Lung microvascular endothelial cell (primary cell): ENCODE measurements at regions not wholly inside any gene's neighbourhood (a gene's known extent, or its start where the extent isn't known, plus 50 kb on each side); places are given as distances from the start of the nearest gene placed in this dataset.

Experiments
- DNase-seq, 2 donors: peaks; one replicate each; pipeline versions ENCODE4 v3.0.0 to v3.0.0-alpha.2; 2010; ENCODE audit warnings: low read depth in 2 of 2

DNA sequence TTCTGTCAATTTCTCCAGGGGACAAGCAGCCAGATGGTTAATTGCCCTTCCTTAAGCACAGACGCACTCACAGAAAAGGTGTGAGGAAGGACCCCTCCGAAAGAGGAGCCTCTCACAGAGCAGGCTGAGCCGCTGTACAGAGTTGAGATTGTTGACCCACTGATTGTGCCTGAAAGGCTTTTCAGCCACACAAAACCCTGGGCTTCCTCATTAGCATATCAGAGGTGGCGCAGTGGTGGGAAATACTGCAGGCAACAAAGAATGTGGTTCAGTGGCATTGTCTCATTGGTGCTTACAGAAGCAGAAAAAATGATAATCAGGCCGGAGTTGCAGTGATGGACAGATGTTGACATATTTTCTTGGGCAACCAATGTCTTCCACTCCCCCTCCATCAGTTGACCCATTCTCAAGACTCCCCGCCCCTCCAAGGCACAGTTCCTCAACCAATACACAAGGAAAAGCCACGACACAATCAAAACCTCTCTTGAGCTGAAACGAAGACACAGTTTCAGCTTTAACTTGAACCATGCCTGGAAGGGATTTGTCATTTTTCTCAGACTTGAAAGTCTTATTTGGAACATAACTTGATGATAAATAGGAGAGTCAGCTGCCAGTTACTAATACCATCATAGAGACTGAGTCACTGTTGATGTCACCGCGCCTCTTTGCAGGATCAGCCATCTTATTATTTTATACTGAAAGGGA, 53.1 kb downstream of the ATXN3L start:
- peak in 1 of 2 donors; percentile 26 for DNase-seq

GRCh38 chrX:13265549-13266132, 54.2 kb downstream of the ATXN3L start:
- peak in 1 of 2 donors; percentile 73 for DNase-seq

GRCh38 chrX:13265111-13265510, 54.7 kb downstream of the ATXN3L start:
- no peak for DNase-seq

DNA sequence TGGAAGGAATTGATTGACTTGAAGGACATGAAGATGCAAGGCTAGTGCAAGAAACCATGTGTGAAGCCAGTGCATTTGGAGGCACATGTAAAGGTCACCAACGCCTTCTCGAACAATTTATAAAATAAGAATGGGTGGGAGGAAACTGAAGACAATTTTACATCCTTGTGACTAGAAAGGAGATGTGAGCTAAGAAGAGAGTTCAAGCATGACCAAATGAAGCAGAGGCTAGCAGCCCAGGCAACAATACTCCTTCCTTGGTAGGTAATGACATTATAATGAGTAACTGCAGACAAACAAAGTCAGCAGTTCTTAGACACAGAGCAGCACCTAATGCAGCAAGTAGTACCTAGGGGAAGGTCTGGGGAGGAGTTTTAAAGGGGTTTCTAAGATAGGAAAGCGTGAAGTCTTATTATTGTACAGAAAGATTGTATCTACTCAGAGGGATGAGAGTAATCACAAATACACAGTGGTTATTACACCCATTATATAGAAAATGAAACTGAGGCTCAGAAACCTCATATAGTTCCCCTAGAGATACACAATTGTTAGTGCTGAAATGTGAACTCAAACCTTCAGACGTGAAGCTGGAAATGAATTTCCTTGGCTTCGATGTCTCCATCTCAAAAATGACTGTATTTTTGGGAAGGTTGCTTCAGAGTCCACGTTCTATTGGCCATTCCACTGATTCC, 56.1 kb downstream of the ATXN3L start:
- DNase-seq: no peak

DNA sequence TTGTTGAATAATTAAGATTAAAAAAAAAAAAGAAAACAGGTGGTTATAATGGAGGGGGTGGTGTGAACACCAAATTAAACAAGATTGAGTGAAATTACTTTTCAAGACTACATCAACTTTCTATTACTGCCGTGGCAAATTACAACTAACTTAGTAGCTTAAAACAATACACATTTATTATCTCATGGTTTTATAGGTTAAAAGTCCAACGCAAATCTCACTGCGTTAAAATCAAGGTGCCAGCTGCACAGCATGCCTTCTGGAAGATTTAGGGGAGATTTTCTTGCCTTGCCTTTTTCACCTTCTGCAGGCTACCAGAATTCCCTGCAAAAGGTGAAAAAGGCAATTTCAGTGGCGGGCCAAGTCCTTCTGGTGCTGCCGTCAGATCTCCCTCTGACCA, 58.5 kb downstream of the ATXN3L start:
- DNase-seq: no peak

- DNase-seq: no peak
Observed at GRCh38 chrX:13260598-13260997, 59.3 kb downstream of the ATXN3L start.

- DNase-seq: no peak
Observed at GRCh38 chrX:13258725-13259124, 61.1 kb downstream of the ATXN3L start.

- no peak for DNase-seq
Observed at GRCh38 chrX:13258052-13258444, 61.8 kb downstream of the ATXN3L start.

DNA sequence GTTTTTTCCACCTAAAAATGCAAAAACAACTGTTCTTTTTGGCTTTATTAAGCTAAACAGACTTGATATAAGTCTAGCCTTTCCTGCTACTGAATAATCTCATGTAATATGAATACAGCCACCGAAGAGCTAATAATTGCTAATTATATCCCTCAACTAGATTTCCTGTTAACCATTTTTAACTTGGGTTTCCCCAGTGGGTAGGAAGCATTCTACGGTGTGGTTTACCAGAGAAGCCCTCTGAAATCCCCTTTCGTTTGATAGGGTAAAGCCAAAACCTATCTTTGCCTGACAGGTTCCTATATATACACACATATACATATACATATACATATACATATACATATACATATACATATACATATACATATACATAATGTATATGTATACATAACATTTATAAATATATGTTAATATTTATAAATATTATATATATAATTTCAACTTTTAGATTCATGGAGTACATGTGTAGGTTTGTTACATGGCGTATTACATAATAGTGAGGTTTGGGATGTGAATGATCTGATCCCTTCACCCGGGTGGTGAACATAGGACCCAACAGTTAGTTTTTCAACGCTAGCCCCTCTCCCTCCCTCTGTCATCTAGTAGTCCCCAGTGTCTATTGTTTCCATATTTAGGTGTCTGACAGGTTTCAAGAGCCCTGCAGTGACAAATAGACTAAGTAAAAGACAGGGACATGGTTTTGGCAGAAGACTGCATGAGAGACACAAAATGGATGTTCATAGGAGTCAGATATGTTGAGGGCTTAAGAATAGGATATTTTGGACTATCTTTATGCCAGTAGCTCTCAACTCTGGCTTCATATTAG, 62.4 kb downstream of the ATXN3L start:
- DNase-seq: no peak

GRCh38 chrX:13256603-13257002, 63.2 kb downstream of the ATXN3L start:
- no peak for DNase-seq

DNA sequence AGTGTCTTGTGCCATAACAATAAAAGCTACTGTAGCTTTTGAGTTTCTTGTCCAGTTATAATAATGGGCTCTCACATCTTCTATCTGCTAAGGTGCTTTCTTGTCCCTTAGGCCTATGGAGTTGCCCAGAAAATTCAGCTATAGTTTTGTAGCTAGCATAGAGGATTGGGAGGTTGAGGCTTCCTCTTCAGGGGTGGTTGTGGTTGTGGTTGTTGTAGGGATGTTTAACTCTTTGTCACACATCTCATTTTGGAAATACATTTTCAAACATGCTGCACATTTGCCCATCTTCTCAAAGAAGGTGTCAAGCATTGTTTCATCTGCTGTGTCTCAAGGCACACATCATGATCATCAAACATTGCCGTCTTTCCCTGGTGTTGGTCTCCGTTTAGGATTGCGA, 65.0 kb downstream of the ATXN3L start:
- no peak for DNase-seq

GRCh38 chrX:13254076-13254785, 65.6 kb downstream of the ATXN3L start:
- DNase-seq: peak; percentile 30 to 51

GRCh38 chrX:13253223-13253622, 66.6 kb downstream of the ATXN3L start:
- DNase-seq: no peak

DNA sequence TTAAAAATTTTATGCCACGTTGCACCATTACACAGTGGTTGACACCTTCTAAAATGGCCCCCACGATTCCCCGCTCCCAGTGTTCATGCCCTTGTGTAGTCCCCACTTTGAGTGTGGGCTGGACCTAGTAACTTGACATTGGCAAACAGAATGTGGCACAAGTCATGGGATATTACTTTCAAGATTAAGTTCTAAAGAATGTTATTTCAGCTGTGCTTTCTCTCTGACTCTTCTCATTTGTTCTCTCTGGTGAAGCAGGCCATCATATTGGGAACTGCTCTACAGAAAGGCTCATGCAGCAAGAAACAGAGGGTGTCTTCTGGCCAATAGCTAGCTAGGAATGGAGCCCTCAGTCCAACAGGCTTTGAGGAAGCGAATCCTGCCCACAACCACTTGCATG, 67.1 kb downstream of the ATXN3L start:
- DNase-seq: no peak

GRCh38 chrX:13250826-13251580, 68.8 kb downstream of the ATXN3L start:
- DNase-seq: peak; percentile 49 to 93

GRCh38 chrX:13248867-13249486, 70.9 kb downstream of the ATXN3L start:
- DNase-seq: no peak

DNA sequence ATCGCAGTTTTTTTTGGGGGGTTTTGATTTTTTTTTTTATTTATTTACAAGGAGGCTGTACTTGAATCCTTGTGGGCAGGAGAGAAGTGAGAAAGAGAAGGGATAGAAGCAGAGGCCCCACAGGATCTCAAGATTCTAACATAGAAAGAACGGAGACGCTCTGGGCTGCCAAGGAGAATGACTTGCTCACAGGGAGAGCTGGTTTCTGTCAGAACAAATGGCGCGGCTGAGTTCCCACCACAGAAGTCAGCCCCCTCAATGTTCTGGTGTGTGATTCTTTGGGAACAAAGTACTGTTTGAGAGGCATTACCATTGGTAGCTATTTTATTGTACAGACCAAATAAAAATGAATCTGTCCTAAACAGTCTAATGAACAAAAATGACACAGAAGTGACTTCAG, 80.6 kb downstream of the ATXN3L start:
- no peak for DNase-seq

GRCh38 chrX:13235930-13236329, 83.9 kb downstream of the ATXN3L start:
- DNase-seq: peak in 1 of 2 donors; percentile 70

DNA sequence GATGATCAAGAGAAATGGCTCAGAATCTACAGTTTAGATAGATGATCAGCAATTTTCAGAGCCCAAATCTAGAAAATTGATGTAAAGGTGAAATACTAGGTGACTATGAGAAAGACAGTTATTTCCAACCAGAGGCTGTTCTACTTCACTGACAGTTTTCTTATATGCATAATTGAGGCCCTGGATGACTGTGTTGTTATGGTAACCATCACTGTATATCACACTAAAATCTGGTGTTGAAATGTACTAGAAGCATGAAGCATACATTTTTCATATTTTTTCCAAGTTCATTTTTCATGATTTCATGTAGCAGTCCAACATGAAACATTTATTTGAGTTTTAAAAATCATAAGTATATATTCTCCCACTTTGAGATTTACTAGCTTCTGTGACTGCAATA, 87.4 kb downstream of the ATXN3L start:
- DNase-seq: no peak

- no peak for DNase-seq
Observed at GRCh38 chrX:13226214-13226613, 93.6 kb downstream of the ATXN3L start.
